Colonic mucosa (tissue), 4 donors: ENCODE measurements at regions not wholly inside any gene's neighbourhood (a gene's known extent, or its start where the extent isn't known, plus 50 kb on each side); places are given as distances from the start of the nearest gene placed in this dataset.

Experiments
- DNase-seq: peaks from one replicate; pipeline ENCODE4 v3.0.0-alpha.2; 2020
- H3K27ac ChIP-seq: fragments of 200-600 bp; one replicate; pipeline ENCODE4 v1.8.0; 2021
- H3K27me3 ChIP-seq: fragments of 200-600 bp; one replicate; pipeline ENCODE4 v1.8.0; 2021
- H3K36me3 ChIP-seq: fragments of 200-600 bp; one replicate; pipeline ENCODE4 v1.8.0; 2021
- H3K4me1 ChIP-seq: fragments of 200-600 bp; one replicate; pipeline ENCODE4 v1.8.0; 2021; ENCODE audit warnings: mild to moderate bottlenecking
- H3K4me3 ChIP-seq: fragments of 200-600 bp; one replicate; pipeline ENCODE4 v1.8.0; 2021
- H3K9ac ChIP-seq, 2 donors: one replicate each; pipeline ENCODE4 v1.7.0; 2013; ENCODE audit warnings: control low read depth in 2 of 2, low read depth in 2 of 2, low read length in 2 of 2
- H3K9me3 ChIP-seq: fragments of 200-600 bp; one replicate; pipeline ENCODE4 v1.8.0; 2021
- CTCF ChIP-seq: fragments of 200-600 bp; IDR thresholded peaks from one replicate; pipeline ENCODE4 v1.8.0; 2022; ENCODE audit warnings: antibody characterized with exemption, mild to moderate bottlenecking
- intact Hi-C: fragments of 100-400 bp; cut with DNase I; formaldehyde crosslinking; loops from one replicate; pipeline ENCODE4 v1.14.1; 2022
- donor health status: healthy.
- donor health status: DM: no; HTN: no; CAD: no.
- donor health status: DM: no; HTN: no; CAD: no.

GRCh38 chr4:148522995-148523394, 80.8 kb upstream of the NR3C2 start:
- no peak overlapping the region for H3K4me3 ChIP-seq
- no peaks in the 10 kb centered on the region for H3K27me3 ChIP-seq
- no peaks in the 10 kb centered on the region for H3K9me3 ChIP-seq
- no peaks in the 10 kb centered on the region for H3K36me3 ChIP-seq
- no peak overlapping the region for H3K27ac ChIP-seq
- intact Hi-C loops = no loop called here
- H3K4me1 ChIP-seq = no peaks in the 10 kb centered on the region
- no peak overlapping the region for H3K9ac ChIP-seq
- DNase-seq = no peak
- TF ChIP-seq CTCF = no peak

GRCh38 chr4:148515248-148515647, 73.0 kb upstream of the NR3C2 start:
- intact Hi-C loops = no loop called here
- H3K9ac ChIP-seq = no peak overlapping the region
- no peak overlapping the region for H3K4me3 ChIP-seq
- no peak for TF ChIP-seq CTCF
- no peak for DNase-seq
- no peaks in the 10 kb centered on the region for H3K36me3 ChIP-seq
- H3K27ac ChIP-seq = no peak overlapping the region
- no peaks in the 10 kb centered on the region for H3K9me3 ChIP-seq
- H3K27me3 ChIP-seq = no peaks in the 10 kb centered on the region
- no peaks in the 10 kb centered on the region for H3K4me1 ChIP-seq

GRCh38 chr4:148514581-148514980, 72.4 kb upstream of the NR3C2 start:
- no peak for TF ChIP-seq CTCF
- Histone ChIP-seq H3K9me3 (no peaks in the 10 kb centered on the region), H3K9ac (no peak overlapping the region), H3K27me3 (no peaks in the 10 kb centered on the region), H3K4me1 (no peaks in the 10 kb centered on the region), H3K27ac (no peak overlapping the region), H3K36me3 (no peaks in the 10 kb centered on the region), H3K4me3 (no peak overlapping the region)
- intact Hi-C loops = no loop called here
- DNase-seq = no peak

GRCh38 chr4:148514041-148514440, 71.8 kb upstream of the NR3C2 start:
- intact Hi-C loops = no loop called here
- no peaks in the 10 kb centered on the region for H3K9me3 ChIP-seq
- H3K27me3 ChIP-seq = no peaks in the 10 kb centered on the region
- no peak for DNase-seq
- no peaks in the 10 kb centered on the region for H3K36me3 ChIP-seq
- TF ChIP-seq CTCF = no peak
- H3K27ac ChIP-seq = no peak overlapping the region
- H3K4me3 ChIP-seq = no peak overlapping the region
- H3K4me1 ChIP-seq = no peaks in the 10 kb centered on the region
- H3K9ac ChIP-seq = no peak overlapping the region

- H3K9ac ChIP-seq = no peak overlapping the region
- no peaks in the 10 kb centered on the region for H3K9me3 ChIP-seq
- DNase-seq = no peak
- H3K27ac ChIP-seq = no peak overlapping the region
- H3K4me1 ChIP-seq = no peaks in the 10 kb centered on the region
- H3K4me3 ChIP-seq = no peak overlapping the region
- H3K27me3 ChIP-seq = no peaks in the 10 kb centered on the region
- H3K36me3 ChIP-seq = no peaks in the 10 kb centered on the region
- intact Hi-C loops = no loop called here
- no peak for TF ChIP-seq CTCF
Observed at GRCh38 chr4:148510211-148510610, 68.0 kb upstream of the NR3C2 start.

GRCh38 chr4:148503681-148504080, 61.5 kb upstream of the NR3C2 start:
- H3K9ac ChIP-seq = no peak overlapping the region
- no peak overlapping the region for H3K27ac ChIP-seq
- no peaks in the 10 kb centered on the region for H3K36me3 ChIP-seq
- no peaks in the 10 kb centered on the region for H3K27me3 ChIP-seq
- H3K9me3 ChIP-seq = no peaks in the 10 kb centered on the region
- no peaks in the 10 kb centered on the region for H3K4me1 ChIP-seq
- no peak overlapping the region for H3K4me3 ChIP-seq
- intact Hi-C loops = no loop called here
- no peak for TF ChIP-seq CTCF
- no peak for DNase-seq
